PC-3 (cell line): ENCODE measurements at regions not wholly inside any gene's neighbourhood (a gene's known extent, or its start where the extent isn't known, plus 50 kb on each side); places are given as distances from the start of the nearest gene placed in this dataset.

Source experiments
- CTCF ChIP-seq: fragments of 300-600 bp; sonication (generic); conservative IDR thresholded peaks from 2 replicates; pipeline ENCODE4 v1.5.1; 2017; ENCODE audit warnings: antibody characterized with exemption, low read depth, mild to moderate bottlenecking, low read length
- EZH2 ChIP-seq: fragments of 300-600 bp; sonication (generic); IDR thresholded peaks from one replicate; pipeline ENCODE4 v1.6.1; 2017; ENCODE audit warnings: antibody characterized with exemption, mild to moderate bottlenecking, low read length; ENCODE audit not compliant: unreplicated experiment
- EZH2phosphoT487 ChIP-seq: fragments of 300-600 bp; sonication (generic); IDR thresholded peaks from 2 replicates; pipeline ENCODE4 v1.6.1; 2018; ENCODE audit warnings: mild to moderate bottlenecking, antibody characterized with exemption, low read length, borderline replicate concordance

GRCh38 chrX:111039606-111040005 lies 56.4 kb upstream of the PAK3 start:
- TF ChIP-seq CTCF (no peak), EZH2phosphoT487 (no peak), EZH2 (no peak)
